Activated CD4-positive, alpha-beta T cell treated with anti-CD3 and anti-CD28 coated beads for 36 hours (primary cell): ENCODE measurements at regions not wholly inside any gene's neighbourhood (a gene's known extent, or its start where the extent isn't known, plus 50 kb on each side); places are given as distances from the start of the nearest gene placed in this dataset.
"Not testable (repeated sequence)": the region's sequence is repeated elsewhere in the genome, so short reads cannot be mapped to it uniquely, and the experiment has no call there.

Experiments
- ATAC-seq: fragments of 200-7000 bp; cut with Tn5 transposase; one replicate; pipeline ENCODE4 v1.10.0; 2021; ENCODE audit warnings: mild to moderate bottlenecking, moderate library complexity
- CTCF ChIA-PET: fragments of 350-600 bp; sonication (Branson Sonifier 250); formaldehyde crosslinking; loops from one replicate; lab custom pipeline; 2021; ENCODE audit warnings: antibody characterized with exemption; lab: Charles Lee
- POLR2A ChIA-PET: fragments of 350-600 bp; sonication (Branson Sonifier 250); formaldehyde crosslinking; loops from one replicate; lab custom pipeline; 2021; ENCODE audit warnings: antibody characterized with exemption, inconsistent platforms; lab: Charles Lee
- DNase-seq: peaks from one replicate; pipeline ENCODE4 v3.0.0-alpha.2; 2020
- H3K27ac Mint-ChIP-seq: one replicate; pipeline ENCODE4 v1.8.0; 2021; ENCODE audit warnings: mixed read lengths
- H3K27me3 Mint-ChIP-seq: one replicate; pipeline ENCODE4 v1.8.0; 2021; ENCODE audit warnings: mixed read lengths
- H3K36me3 Mint-ChIP-seq: one replicate; pipeline ENCODE4 v1.8.0; 2021; ENCODE audit warnings: low read depth, mixed read lengths
- H3K4me1 Mint-ChIP-seq: one replicate; pipeline ENCODE4 v1.8.0; 2021; ENCODE audit warnings: mixed read lengths
- H3K4me3 Mint-ChIP-seq: one replicate; pipeline ENCODE4 v1.8.0; 2021; ENCODE audit warnings: mild to moderate bottlenecking, moderate library complexity, mixed read lengths
- H3K9me3 Mint-ChIP-seq: one replicate; pipeline ENCODE4 v1.8.0; 2021; ENCODE audit warnings: low read depth, mixed read lengths
- intact Hi-C, 2 experiments: fragments of 100-400 bp; cut with DNase I in 1 of 2; cut with micrococcal nuclease in 1 of 2; formaldehyde crosslinking; loops; one replicate each; pipeline versions ENCODE4 v1.14.2 to v1.15.1; 2022 to 2024; cut with DNase I, micrococcal nuclease

GRCh38 chr2:142445551-142446072 lies 314.8 kb upstream of the LRP1B start:
- H3K9me3 Mint-ChIP-seq, result peaks cover 3% of the 10 kb centered on the region
- DNase-seq (no peak), ATAC-seq (no peak)
- POLR2A ChIA-PET, result no interaction called here
- intact Hi-C loops, result no loop called here
- CTCF ChIA-PET, result interaction anchor here (0.5 kb wide), 1 partner anchor 106 kb away, joined by 3 read pairs; no protein-coding TSS in a partner anchor
- no peak overlapping the region for H3K4me3 Mint-ChIP-seq
- no peaks in the 10 kb centered on the region for H3K27me3 Mint-ChIP-seq
- no peaks in the 10 kb centered on the region for H3K36me3 Mint-ChIP-seq
- H3K4me1 Mint-ChIP-seq, result no peaks in the 10 kb centered on the region
- H3K27ac Mint-ChIP-seq, result no peak overlapping the region

GRCh38 chr2:142445023-142445422 lies 314.2 kb upstream of the LRP1B start:
- ChIA-PET POLR2A (no interaction called here), CTCF (no interaction called here)
- peaks cover 3% of the 10 kb centered on the region for H3K9me3 Mint-ChIP-seq
- no peaks in the 10 kb centered on the region for H3K27me3 Mint-ChIP-seq
- intact Hi-C loops, result no loop called here
- H3K36me3 Mint-ChIP-seq, result no peaks in the 10 kb centered on the region
- no peak overlapping the region for H3K4me3 Mint-ChIP-seq
- H3K27ac Mint-ChIP-seq, result no peak overlapping the region
- no peaks in the 10 kb centered on the region for H3K4me1 Mint-ChIP-seq
- DNase-seq (no peak), ATAC-seq (no peak)

- peaks cover 5% of the 10 kb centered on the region for H3K9me3 Mint-ChIP-seq
- no peaks in the 10 kb centered on the region for H3K4me1 Mint-ChIP-seq
- no peak for DNase-seq
- CTCF ChIA-PET, result no interaction called here
- H3K27ac Mint-ChIP-seq, result no peak overlapping the region
- H3K36me3 Mint-ChIP-seq, result no peaks in the 10 kb centered on the region
- no peaks in the 10 kb centered on the region for H3K27me3 Mint-ChIP-seq
- POLR2A ChIA-PET, result no interaction called here
- no peak overlapping the region for H3K4me3 Mint-ChIP-seq
- intact Hi-C loops, result no loop called here
- no peak for ATAC-seq
Observed at GRCh38 chr2:142435847-142436246, 305.0 kb upstream of the LRP1B start.

DNA sequence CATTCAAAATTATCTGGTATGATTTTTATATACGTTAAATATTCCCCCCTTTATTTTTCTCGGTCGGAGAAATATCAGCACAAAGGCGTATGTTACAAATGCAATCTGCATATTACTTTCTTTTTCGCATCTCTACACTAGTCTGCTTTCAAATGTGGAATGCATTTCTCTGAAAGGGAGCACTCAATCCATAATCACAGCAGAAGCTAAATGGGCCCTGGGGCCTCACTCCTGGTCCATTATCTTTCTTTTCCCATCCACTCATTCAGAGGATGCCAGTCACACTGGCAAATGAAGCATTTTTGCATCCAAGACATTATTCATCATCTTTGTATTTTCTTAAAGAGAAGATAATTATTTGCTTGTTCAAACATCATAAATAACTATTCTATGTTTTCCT lies 295.2 kb upstream of the LRP1B start:
- CTCF ChIA-PET, result no interaction called here
- Mint-ChIP-seq H3K27me3 (no peaks in the 10 kb centered on the region), H3K4me1 (no peaks in the 10 kb centered on the region), H3K9me3 (no peaks in the 10 kb centered on the region), H3K36me3 (no peaks in the 10 kb centered on the region), H3K27ac (no peak overlapping the region), H3K4me3 (no peak overlapping the region)
- ATAC-seq (no peak), DNase-seq (no peak)
- POLR2A ChIA-PET, result no interaction called here
- intact Hi-C loops, result no loop called here

DNA sequence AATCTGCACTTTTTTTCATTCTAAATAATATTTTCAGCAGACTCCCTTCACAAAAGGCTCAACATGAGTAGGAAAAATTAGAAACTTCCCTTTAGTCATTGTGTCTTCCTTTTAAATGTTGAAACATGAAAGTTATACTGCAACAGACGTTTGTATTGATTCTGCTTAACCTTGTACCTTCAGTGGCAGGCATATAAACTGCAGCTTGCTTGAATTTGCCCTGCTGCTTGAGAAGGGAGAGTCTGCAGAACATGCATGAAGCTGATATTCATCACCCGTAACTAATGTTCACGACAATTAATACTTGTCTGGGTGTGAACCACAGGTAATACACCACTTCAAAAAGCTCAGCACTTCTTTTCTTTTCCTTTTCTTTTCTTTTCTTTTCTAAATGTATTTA lies 294.7 kb upstream of the LRP1B start:
- H3K36me3 Mint-ChIP-seq, result no peaks in the 10 kb centered on the region
- CTCF ChIA-PET, result no interaction called here
- H3K4me3 Mint-ChIP-seq, result no peak overlapping the region
- no peak overlapping the region for H3K27ac Mint-ChIP-seq
- H3K27me3 Mint-ChIP-seq, result no peaks in the 10 kb centered on the region
- no peak for ATAC-seq
- POLR2A ChIA-PET, result no interaction called here
- no peaks in the 10 kb centered on the region for H3K4me1 Mint-ChIP-seq
- no peak for DNase-seq
- intact Hi-C loops, result no loop called here
- peaks cover 2% of the 10 kb centered on the region for H3K9me3 Mint-ChIP-seq

GRCh38 chr2:142423603-142424002 lies 292.8 kb upstream of the LRP1B start:
- DNase-seq (no peak), ATAC-seq (no peak)
- Mint-ChIP-seq H3K27me3 (no peaks in the 10 kb centered on the region), H3K4me3 (no peak overlapping the region), H3K4me1 (no peaks in the 10 kb centered on the region), H3K36me3 (no peaks in the 10 kb centered on the region), H3K9me3 (peaks cover 2% of the 10 kb centered on the region), H3K27ac (no peak overlapping the region)
- intact Hi-C loops, result no loop called here
- ChIA-PET CTCF (no interaction called here), POLR2A (no interaction called here)

GRCh38 chr2:142422769-142423168 lies 292.0 kb upstream of the LRP1B start:
- DNase-seq (no peak), ATAC-seq (no peak)
- ChIA-PET CTCF (no interaction called here), POLR2A (no interaction called here)
- H3K27me3 Mint-ChIP-seq, result no peaks in the 10 kb centered on the region
- no peaks in the 10 kb centered on the region for H3K4me1 Mint-ChIP-seq
- H3K36me3 Mint-ChIP-seq, result no peaks in the 10 kb centered on the region
- H3K4me3 Mint-ChIP-seq, result no peak overlapping the region
- intact Hi-C loops, result no loop called here
- no peak overlapping the region for H3K27ac Mint-ChIP-seq
- peaks cover 2% of the 10 kb centered on the region for H3K9me3 Mint-ChIP-seq

- Mint-ChIP-seq H3K36me3 (no peaks in the 10 kb centered on the region), H3K9me3 (peaks cover 2% of the 10 kb centered on the region), H3K4me3 (no peak overlapping the region), H3K27ac (no peak overlapping the region), H3K27me3 (no peaks in the 10 kb centered on the region), H3K4me1 (no peaks in the 10 kb centered on the region)
- ChIA-PET CTCF (no interaction called here), POLR2A (no interaction called here)
- DNase-seq, result no peak
- ATAC-seq, result no peak
- intact Hi-C loops, result no loop called here
Observed at GRCh38 chr2:142422041-142422440, 291.2 kb upstream of the LRP1B start.

- H3K36me3 Mint-ChIP-seq, CTCF ChIA-PET, H3K9me3 Mint-ChIP-seq, ATAC-seq, H3K27ac Mint-ChIP-seq, POLR2A ChIA-PET, intact Hi-C loops, H3K4me1 Mint-ChIP-seq, H3K4me3 Mint-ChIP-seq, DNase-seq, H3K27me3 Mint-ChIP-seq: not testable (repeated sequence)
Observed at GRCh38 chr2:142418699-142419098, 287.9 kb upstream of the LRP1B start.

DNA sequence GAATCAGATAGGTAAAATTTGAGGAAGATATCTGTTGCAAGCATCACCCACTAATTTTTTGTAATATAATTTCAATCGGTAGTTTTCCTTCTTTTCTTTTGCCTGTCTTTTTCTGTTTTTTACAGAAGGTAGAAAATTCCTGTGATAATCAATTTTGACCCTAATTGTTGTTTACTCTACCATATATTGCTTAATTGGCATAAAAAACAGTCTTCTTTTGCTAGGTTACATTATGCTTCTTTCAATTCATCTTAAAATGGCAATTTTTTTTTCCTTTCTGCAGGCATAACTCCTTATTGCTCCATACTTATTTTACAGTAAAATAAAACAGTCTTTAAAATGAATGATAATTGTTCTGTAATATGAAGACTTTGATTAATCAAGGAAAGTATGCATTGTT lies 286.2 kb upstream of the LRP1B start:
- intact Hi-C loops, result no loop called here
- POLR2A ChIA-PET, result no interaction called here
- Mint-ChIP-seq H3K9me3 (peaks cover 2% of the 10 kb centered on the region), H3K36me3 (no peaks in the 10 kb centered on the region), H3K27ac (no peak overlapping the region), H3K4me1 (no peaks in the 10 kb centered on the region), H3K27me3 (no peaks in the 10 kb centered on the region), H3K4me3 (no peak overlapping the region)
- DNase-seq, result no peak
- ATAC-seq, result no peak
- CTCF ChIA-PET, result no interaction called here

GRCh38 chr2:142415461-142415860 lies 284.6 kb upstream of the LRP1B start:
- DNase-seq (no peak), ATAC-seq (no peak)
- H3K4me1 Mint-ChIP-seq, result no peaks in the 10 kb centered on the region
- intact Hi-C loops, result no loop called here
- H3K4me3 Mint-ChIP-seq, result no peak overlapping the region
- H3K27me3 Mint-ChIP-seq, result no peaks in the 10 kb centered on the region
- ChIA-PET POLR2A (no interaction called here), CTCF (interaction anchor here (0.9 kb wide), 1 partner anchor 14 kb away, joined by 3 read pairs; no protein-coding TSS in a partner anchor)
- no peaks in the 10 kb centered on the region for H3K9me3 Mint-ChIP-seq
- H3K27ac Mint-ChIP-seq, result no peak overlapping the region
- H3K36me3 Mint-ChIP-seq, result no peaks in the 10 kb centered on the region

DNA sequence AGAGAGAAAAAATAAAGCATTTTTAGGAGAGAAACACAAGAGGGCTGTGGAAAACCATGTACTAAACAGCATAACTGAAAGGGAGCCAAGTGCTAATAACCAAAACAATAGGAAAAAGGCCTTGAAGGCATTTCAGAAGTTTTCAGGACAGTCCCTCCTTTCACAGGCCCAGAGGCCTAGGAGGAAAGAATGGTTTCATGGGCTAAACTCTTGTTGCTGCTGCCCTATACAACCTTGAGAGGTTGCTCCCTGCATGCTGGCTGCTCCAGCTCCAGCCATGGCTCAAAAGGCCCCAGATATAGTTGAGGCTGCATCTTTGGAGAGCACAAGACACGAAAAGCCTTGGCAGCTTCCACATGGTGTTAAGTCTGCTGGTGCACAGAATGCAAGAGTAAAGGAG lies 267.4 kb upstream of the LRP1B start:
- POLR2A ChIA-PET, result no interaction called here
- Mint-ChIP-seq H3K27me3 (no peaks in the 10 kb centered on the region), H3K4me3 (no peak overlapping the region), H3K4me1 (no peaks in the 10 kb centered on the region), H3K9me3 (peaks cover 28% of the 10 kb centered on the region), H3K36me3 (no peaks in the 10 kb centered on the region), H3K27ac (no peak overlapping the region)
- DNase-seq (no peak), ATAC-seq (no peak)
- intact Hi-C loops, result no loop called here
- CTCF ChIA-PET, result no interaction called here

- ChIA-PET POLR2A (no interaction called here), CTCF (no interaction called here)
- Mint-ChIP-seq H3K36me3 (no peaks in the 10 kb centered on the region), H3K4me1 (no peaks in the 10 kb centered on the region), H3K4me3 (no peak overlapping the region), H3K27me3 (no peaks in the 10 kb centered on the region), H3K9me3 (peaks cover 20% of the 10 kb centered on the region), H3K27ac (no peak overlapping the region)
- ATAC-seq (no peak), DNase-seq (no peak)
- intact Hi-C loops, result no loop called here
Observed at GRCh38 chr2:142395291-142395690, 264.5 kb upstream of the LRP1B start.
